Panc1 (cell line): ENCODE measurements at regions not wholly inside any gene's neighbourhood (a gene's known extent, or its start where the extent isn't known, plus 50 kb on each side); places are given as distances from the start of the nearest gene placed in this dataset.

Source experiments
- ATAC-seq: fragments of 200-7000 bp; cut with Tn5 transposase; 2 replicates; pipeline ENCODE4 v1.9.1; 2020; ENCODE audit warnings: mild to moderate bottlenecking, moderate library complexity
- BruUV-seq: library from RNA; stranded (reverse); fragments of 400-500 nt; replicated peaks from 2 replicates; lab custom pipeline; 2021; lab: Mats Ljungman, UMichigan
- CTCF ChIA-PET: fragments of 300-600 bp; sonication (Branson Sonifier 250); formaldehyde crosslinking; loops from one replicate; lab custom pipeline; 2022; ENCODE audit warnings: antibody characterized with exemption; lab: Charles Lee
- POLR2A ChIA-PET: fragments of 300-600 bp; sonication (Branson Sonifier 250); formaldehyde crosslinking; loops from one replicate; lab custom pipeline; 2022; ENCODE audit warnings: antibody characterized with exemption; lab: Charles Lee
- DNase-seq: peaks from one replicate; pipeline ENCODE4 v3.0.0-alpha.2; 2010; ENCODE audit warnings: low read depth, low spot score
- H3K27ac ChIP-seq: 2 replicates; pipeline ENCODE4 v1.5.1; 2011; ENCODE audit warnings: mild to moderate bottlenecking, low read length, inconsistent platforms
- H3K27me3 ChIP-seq: fragments of 200-500 bp; sonication (Bioruptor generic); 2 replicates; pipeline ENCODE4 v1.6.0; 2014; ENCODE audit warnings: low read length, inconsistent platforms; ENCODE audit not compliant: control insufficient read depth, insufficient read depth
- H3K36me3 ChIP-seq: fragments of 200-500 bp; sonication (Bioruptor generic); 2 replicates; pipeline ENCODE4 v1.5.1; 2014; ENCODE audit warnings: inconsistent platforms, mild to moderate bottlenecking, low read length, moderate library complexity; ENCODE audit not compliant: control insufficient read depth, insufficient read depth
- H3K4me1 ChIP-seq: 2 replicates; pipeline ENCODE4 v1.5.1; 2011; ENCODE audit warnings: inconsistent platforms, mild to moderate bottlenecking, low read length, moderate library complexity; ENCODE audit not compliant: control insufficient read depth, insufficient read depth
- H3K4me3 ChIP-seq, 2 experiments: 2 replicates each; pipeline ENCODE4 v1.5.1; 2011 to 2012; ENCODE audit warnings: low read depth in 2 of 2, low read length in 2 of 2, mild to moderate bottlenecking in 2 of 2, inconsistent platforms in 1 of 2, moderate library complexity in 1 of 2
- H3K9me3 ChIP-seq: fragments of 200-500 bp; sonication (Bioruptor generic); 2 replicates; pipeline ENCODE4 v1.5.1; 2014; ENCODE audit warnings: low read depth, mild to moderate bottlenecking, inconsistent platforms, low read length, moderate library complexity; ENCODE audit not compliant: control insufficient read depth, insufficient read depth
- CTCF ChIP-seq: fragments of 450-650 bp; IDR thresholded peaks from 2 replicates; pipeline ENCODE4 v1.5.1; 2017; ENCODE audit warnings: mild to moderate bottlenecking
- POLR2AphosphoS5 ChIP-seq: IDR thresholded peaks from 2 replicates; pipeline ENCODE4 v1.6.1; 2012; ENCODE audit warnings: mild to moderate bottlenecking, low read depth, low read length, moderate library complexity
- SIN3A ChIP-seq: IDR thresholded peaks from 2 replicates; pipeline ENCODE4 v1.6.1; 2012; ENCODE audit warnings: low read depth, mild to moderate bottlenecking, low read length, moderate library complexity, borderline replicate concordance; ENCODE audit not compliant: insufficient read depth
- TCF7L2 ChIP-seq: IDR thresholded peaks from 2 replicates; pipeline ENCODE4 v1.6.1; 2011; ENCODE audit warnings: mild to moderate bottlenecking, low read depth, low read length, inconsistent platforms
- in situ Hi-C: cut with HindIII; loops from 2 replicates; pipeline ENCODE4 v1.10.0; 2016; ENCODE audit warnings: low sequenced_read_pairs, low pct_unique_long_range_greater_than_20kb
- intact Hi-C: fragments of 100-400 bp; cut with micrococcal nuclease; formaldehyde crosslinking; loops from one replicate; pipeline ENCODE4 v1.10.0; 2022; ENCODE audit not compliant: unreplicated experiment
- TF ChIP-seq, protein P1 (sequence below), 2 experiments: IDR thresholded peaks; 2 replicates each; pipeline ENCODE4 v1.6.1; 2011 to 2012; ENCODE audit warnings: low read depth in 2 of 2, control low read depth in 1 of 2, low read length in 1 of 2, mild to moderate bottlenecking in 1 of 2, moderate library complexity in 1 of 2; ENCODE audit not compliant: insufficient read depth in 1 of 2

DNA sequence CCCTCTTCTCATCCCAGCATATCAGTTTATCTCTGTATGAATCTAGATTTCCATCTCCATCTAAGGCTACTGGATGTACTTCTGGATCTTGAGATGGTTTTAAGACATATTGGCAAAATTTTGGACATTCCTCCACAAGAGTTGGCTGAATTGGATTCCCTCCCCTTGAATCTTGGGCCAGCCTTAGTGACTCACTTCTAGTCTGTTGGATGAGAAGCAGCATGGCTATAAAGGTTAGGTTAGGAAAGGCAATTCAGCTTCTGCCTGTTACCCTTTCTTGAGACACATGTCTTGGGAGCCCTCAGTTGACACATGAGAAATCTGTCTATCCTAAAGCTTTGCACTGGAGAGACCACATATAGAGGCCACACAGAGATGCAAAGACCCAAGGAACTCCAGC is 73.0 kb upstream of the PGR start:
- intact Hi-C loops (no loop called here), in situ Hi-C loops (no loop called here)
- Histone ChIP-seq H3K36me3 (no peaks in the 10 kb centered on the region), H3K9me3 (no peaks in the 10 kb centered on the region), H3K27me3 (no peaks in the 10 kb centered on the region), H3K4me1 (no peaks in the 10 kb centered on the region), H3K4me3 (no peak overlapping the region), H3K27ac (no peak overlapping the region)
- BruUV-seq, result no TSS peak
- no peak for TF ChIP-seq POLR2AphosphoS5
- no peak for TF ChIP-seq SIN3A
- TF ChIP-seq TCF7L2, result no peak
- ChIA-PET CTCF (no interaction called here), POLR2A (no interaction called here)
- ATAC-seq (no peak), DNase-seq (no peak)

GRCh38 chr11:101199416-101199815 is 69.8 kb upstream of the PGR start:
- Histone ChIP-seq H3K27ac (no peak overlapping the region), H3K4me1 (no peaks in the 10 kb centered on the region), H3K27me3 (no peaks in the 10 kb centered on the region), H3K9me3 (no peaks in the 10 kb centered on the region), H3K36me3 (no peaks in the 10 kb centered on the region; the same call in 1 of the 2 replicates), H3K4me3 (no peak overlapping the region)
- DNase-seq (no peak), ATAC-seq (no peak)
- BruUV-seq, result no TSS peak
- in situ Hi-C loops, result no loop called here
- ChIA-PET POLR2A (no interaction called here), CTCF (no interaction called here)
- intact Hi-C loops, result no loop called here
- TF ChIP-seq, protein P1, sequence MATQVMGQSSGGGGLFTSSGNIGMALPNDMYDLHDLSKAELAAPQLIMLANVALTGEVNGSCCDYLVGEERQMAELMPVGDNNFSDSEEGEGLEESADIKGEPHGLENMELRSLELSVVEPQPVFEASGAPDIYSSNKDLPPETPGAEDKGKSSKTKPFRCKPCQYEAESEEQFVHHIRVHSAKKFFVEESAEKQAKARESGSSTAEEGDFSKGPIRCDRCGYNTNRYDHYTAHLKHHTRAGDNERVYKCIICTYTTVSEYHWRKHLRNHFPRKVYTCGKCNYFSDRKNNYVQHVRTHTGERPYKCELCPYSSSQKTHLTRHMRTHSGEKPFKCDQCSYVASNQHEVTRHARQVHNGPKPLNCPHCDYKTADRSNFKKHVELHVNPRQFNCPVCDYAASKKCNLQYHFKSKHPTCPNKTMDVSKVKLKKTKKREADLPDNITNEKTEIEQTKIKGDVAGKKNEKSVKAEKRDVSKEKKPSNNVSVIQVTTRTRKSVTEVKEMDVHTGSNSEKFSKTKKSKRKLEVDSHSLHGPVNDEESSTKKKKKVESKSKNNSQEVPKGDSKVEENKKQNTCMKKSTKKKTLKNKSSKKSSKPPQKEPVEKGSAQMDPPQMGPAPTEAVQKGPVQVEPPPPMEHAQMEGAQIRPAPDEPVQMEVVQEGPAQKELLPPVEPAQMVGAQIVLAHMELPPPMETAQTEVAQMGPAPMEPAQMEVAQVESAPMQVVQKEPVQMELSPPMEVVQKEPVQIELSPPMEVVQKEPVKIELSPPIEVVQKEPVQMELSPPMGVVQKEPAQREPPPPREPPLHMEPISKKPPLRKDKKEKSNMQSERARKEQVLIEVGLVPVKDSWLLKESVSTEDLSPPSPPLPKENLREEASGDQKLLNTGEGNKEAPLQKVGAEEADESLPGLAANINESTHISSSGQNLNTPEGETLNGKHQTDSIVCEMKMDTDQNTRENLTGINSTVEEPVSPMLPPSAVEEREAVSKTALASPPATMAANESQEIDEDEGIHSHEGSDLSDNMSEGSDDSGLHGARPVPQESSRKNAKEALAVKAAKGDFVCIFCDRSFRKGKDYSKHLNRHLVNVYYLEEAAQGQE (IDR thresholded peaks at IDR 0.05; ENCODE audit: insufficient read depth in 1 of 2, low read depth in 2 of 2, low read length in 1 of 2), result no peak
- no peak for TF ChIP-seq TCF7L2
- no peak for TF ChIP-seq SIN3A
- no peak for TF ChIP-seq CTCF
- no peak for TF ChIP-seq POLR2AphosphoS5

DNA sequence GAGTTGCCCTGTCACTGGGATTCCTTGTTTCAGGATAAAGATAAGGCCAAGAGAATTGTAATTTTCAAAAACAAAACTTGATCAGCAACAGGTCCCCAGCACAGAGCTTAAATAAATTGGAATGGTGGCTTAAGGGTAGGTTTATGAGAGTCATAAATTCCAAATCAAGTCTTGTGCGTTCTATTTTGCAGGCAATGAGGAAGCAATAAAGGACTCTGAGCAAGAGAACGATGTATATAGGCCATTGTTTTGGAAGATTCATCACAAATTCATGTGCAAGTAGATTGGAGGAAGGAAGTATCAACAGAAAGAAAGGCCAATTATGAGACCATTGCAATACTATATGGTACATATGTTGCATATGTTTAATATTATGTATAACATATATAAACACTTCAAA is 65.7 kb upstream of the PGR start:
- Histone ChIP-seq H3K27ac (no peak overlapping the region), H3K9me3 (no peaks in the 10 kb centered on the region), H3K4me1 (no peaks in the 10 kb centered on the region), H3K36me3 (no peaks in the 10 kb centered on the region; the same call in 1 of the 2 replicates), H3K4me3 (no peak overlapping the region), H3K27me3 (no peaks in the 10 kb centered on the region)
- TF ChIP-seq SIN3A, result no peak
- TF ChIP-seq POLR2AphosphoS5, result no peak
- no peak for TF ChIP-seq CTCF
- no peak for TF ChIP-seq TCF7L2
- TF ChIP-seq, protein P1 (IDR thresholded peaks at IDR 0.05; ENCODE audit: insufficient read depth in 1 of 2, low read depth in 2 of 2, low read length in 1 of 2), result no peak
- in situ Hi-C loops, result no loop called here
- no TSS peak for BruUV-seq
- ChIA-PET CTCF (no interaction called here), POLR2A (no interaction called here)
- intact Hi-C loops, result no loop called here
- ATAC-seq (no peak), DNase-seq (no peak)
